GM21619 (cell line): ENCODE measurements at regions not wholly inside any gene's neighbourhood (a gene's known extent, or its start where the extent isn't known, plus 50 kb on each side); places are given as distances from the start of the nearest gene placed in this dataset.
A peak's percentile ranks its signal among the peaks of the same experiment; 100 is the strongest.

Source experiments
- ATAC-seq: cut with Tn5 transposase; IDR thresholded peaks from one replicate; pipeline ENCODE4 v1.9.1; 2021; ENCODE audit not compliant: unreplicated experiment

DNA sequence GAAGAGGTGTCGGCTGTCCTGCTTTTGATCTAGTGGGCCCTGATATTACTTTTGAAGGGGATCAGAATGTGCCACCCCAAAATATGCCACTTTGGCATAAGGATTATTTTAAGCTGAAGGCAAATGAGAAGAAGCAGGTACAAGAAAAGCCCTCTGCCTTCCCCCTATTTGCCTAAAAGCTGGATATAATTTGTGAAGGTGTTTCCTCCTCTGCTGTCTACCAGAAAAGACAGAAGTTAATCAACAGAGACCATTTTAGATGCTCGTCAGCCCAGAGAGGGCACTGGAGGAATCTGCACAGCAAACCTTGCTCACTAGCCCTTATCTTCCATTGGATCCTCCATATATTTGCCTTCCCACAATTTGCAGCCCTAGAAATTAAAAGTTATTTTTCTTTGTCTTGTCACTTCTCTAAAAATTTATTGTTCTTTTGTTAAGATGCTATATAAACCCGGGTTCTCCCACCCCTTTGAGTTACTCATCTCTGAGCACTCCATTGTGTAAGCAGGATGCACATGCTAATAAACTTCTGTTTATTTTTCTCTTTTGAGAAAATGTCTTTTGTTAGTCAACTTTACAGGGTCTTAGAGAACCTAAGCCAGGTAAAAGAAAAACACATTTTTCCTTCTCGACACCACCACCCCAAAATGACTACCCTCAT is 163.2 kb upstream of the SLC1A4 start:
- ATAC-seq: no peak

DNA sequence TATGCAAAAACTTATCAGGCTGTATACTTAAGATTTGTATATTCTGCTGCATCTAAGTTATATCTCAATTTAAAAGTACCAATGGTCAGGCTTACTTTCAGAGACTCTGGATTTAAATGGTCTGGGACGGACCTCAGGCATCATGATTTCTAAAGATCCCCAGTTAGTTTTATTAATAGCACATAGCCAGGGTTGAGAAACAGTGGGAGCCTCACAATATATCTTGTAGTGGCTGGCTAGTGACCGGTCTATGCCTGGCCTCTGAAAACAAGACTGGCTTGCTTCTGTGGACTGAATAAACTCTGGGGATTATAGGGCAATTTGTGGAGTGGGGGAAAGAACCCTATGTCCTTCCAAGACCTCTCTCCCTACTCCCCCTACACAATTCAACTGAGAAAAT is 162.5 kb upstream of the SLC1A4 start:
- no peak for ATAC-seq

DNA sequence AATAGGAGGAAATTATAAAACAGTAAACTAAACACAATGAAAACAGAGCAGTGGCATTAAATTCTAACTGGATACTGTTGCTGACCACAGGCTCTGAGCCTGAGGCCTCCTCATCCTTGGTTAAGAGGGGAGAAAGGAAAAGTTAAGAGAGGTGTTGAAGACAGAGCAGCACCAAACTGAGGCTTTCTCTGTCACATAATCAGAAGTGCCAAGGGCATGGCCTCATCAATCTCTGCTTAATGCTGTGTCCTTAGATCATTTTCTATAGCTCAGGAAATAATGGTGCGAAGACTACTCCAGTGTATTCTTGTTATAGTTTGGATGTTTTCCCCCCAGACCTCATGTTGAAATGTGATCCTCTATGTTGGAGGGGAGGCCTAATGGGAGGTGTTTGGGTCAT is 160.9 kb upstream of the SLC1A4 start:
- ATAC-seq: no peak

DNA sequence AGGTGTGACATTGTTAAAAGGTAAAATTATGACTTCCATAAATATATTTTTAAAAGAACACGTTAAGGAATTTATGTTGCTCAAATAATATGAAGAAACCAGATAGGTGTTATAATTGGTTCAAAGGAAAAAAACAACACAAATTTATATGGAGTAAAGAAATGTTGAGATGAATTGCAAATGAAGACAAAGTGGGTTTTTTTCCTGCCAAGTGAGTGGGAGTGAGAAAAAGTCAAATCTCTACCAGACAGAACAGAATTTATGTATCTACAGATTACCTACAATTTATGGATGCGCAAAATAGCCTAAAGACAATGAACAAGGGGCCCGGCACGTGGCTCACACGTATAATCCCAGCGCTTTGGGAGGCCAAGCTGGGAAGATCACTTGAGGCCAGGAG is 159.7 kb upstream of the SLC1A4 start:
- no peak for ATAC-seq

DNA sequence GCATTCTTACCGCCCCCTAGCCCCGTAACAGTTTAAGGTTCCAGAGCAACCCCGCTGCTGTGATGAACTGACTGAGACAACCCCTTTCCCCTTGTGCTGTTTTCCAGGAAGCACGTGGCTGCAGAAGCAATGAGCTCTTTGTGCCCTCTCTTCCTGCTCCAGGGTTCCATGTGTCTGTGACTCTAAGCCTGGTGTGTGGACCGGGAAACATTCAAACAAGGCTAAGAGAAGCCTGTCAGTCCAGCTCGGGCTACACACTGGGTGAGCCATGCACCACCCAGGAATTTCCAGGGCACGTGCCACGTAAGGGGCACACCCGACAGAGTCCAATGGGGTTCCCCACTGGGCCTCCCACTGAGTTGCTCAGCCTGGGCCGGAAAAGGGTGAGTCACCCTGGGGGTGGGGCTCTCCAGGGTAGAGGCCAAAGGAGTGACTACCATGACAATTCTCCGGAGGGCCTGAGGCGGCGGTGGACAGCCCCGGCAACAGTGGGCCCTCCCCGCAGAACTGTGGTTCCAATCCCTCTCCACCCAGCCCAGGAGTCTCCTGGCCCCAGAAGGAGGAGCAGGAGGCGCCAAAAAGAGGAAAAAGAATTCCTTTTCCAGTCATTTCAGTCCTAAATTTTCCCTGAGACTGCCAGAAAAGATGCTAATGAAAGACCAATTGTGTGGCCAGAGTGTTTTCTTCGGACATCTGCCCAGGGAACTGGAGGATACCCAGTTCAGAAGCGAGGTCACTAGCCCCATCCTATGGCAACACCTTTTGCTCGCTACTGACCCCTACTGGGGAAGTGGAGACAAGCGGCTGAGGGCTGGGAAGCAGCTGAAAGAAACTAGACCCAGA is 157.8 kb upstream of the SLC1A4 start:
- ATAC-seq: peak; percentile 92

DNA sequence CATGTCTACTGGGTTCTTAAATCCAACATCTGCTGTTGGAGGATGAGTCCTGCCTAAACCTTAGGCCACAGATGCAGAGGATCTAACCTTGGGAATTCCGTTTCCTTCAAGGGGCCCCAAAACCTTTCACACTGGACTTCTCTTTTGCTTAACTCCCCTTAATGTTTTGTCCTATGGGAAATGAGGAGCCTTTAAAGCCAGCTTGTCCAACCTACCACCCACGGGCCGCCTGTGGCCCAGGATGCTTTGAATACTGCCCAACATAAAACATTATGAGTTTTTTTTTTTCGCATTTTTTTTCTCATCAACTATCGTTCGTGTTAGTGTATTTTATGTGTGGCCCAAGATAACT is 157.2 kb upstream of the SLC1A4 start:
- no peak for ATAC-seq

DNA sequence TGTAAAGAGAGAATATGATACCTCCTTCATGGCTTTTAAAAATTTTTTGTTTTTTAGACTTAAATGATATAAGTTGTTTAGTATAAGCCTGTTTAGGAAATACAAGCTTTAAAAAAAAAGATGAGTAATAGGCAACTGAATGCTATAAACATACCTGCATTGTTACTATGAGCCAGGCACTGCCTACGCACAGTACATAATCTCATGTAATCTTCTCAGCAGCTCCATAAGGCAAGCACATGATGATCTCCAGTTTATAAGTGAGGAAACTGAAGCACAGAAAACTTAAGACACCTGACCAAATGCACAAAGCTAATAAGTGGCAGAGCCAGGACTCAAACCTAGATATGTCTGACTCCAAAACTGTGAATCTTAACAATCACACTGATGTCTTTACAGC is 156.3 kb upstream of the SLC1A4 start:
- ATAC-seq: no peak

DNA sequence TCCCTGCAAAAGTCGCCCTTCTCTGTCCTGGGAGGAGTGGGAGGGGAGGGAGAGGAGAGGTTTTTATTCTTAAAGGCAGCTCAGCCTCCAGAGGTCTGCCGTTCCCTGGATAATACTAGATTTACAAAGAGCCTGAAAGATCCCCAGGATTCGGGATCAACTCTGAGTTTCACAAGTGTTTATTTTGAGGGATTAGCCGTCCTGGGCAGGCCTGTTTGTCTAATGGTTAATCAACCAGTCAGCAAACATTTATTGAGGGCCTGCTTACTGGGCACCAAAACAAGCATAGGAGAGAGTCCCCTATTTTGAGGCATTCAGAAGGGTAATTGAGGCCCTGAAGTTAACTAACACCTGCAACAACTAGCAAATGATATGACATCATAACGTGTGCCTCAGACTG is 152.6 kb upstream of the SLC1A4 start:
- ATAC-seq: no peak

DNA sequence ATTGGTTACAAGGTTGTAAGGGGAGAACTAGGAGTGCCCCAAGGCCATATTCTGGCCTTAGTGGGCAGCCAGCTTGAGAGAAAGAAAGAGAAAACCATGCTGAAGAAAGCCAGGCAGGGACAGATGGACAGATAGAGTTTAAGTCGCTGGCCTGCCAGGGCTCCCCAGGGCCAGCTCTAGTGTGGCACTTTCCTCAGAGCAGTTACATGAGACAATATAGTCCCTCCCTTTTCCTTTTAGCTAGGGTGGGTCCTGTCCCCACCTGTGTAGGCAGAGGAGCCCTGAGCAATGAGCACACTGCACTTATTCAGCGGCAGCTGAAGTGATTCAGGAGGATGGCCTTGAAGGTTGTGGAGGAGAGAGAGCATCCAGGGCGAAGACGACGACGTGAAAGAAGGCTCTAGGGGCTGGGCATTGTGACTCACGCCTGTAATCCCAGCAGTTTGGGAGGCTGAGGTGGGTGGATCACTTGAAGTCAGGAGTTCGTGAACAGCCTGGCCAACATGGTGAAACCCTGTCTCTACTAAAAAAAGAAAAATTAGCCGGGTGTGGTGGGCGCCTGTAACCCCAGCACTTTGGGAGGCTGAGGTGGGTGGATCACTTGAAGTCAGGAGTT is 152.0 kb upstream of the SLC1A4 start:
- ATAC-seq: no peak

DNA sequence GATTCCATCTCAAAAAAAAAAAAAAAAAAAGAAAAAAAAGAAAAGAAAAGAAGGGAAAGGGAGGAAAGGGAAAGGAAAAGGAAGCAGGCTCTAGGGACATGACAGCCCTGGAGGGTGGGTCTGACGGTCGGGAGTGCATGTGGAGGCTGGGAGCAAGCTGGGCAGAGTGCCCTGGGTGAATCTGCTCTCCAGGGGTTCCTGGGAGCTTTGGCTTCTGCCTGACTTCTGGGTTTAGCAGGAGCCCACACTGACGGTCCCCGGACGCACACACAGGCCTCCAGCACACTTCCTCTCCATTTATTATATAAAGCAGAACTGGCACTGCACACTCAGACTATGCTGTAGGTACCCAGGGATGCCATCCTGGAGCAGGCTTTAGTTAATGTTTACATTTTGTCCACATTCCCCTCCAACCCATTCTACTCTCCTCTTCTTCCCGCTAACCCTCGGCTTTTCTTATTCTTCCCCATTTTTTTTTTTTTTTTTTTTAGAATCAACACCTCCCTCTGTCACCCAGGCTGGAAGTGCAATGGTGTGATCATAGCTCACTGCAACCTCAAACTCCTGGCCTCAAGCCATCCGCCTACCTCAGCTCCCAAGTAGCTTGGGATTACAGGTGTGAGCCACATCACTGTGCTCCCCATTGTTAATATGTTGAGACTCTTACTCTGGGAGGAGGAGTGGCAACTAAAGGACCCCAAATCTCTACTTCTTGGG is 151.1 kb upstream of the SLC1A4 start:
- no peak for ATAC-seq

DNA sequence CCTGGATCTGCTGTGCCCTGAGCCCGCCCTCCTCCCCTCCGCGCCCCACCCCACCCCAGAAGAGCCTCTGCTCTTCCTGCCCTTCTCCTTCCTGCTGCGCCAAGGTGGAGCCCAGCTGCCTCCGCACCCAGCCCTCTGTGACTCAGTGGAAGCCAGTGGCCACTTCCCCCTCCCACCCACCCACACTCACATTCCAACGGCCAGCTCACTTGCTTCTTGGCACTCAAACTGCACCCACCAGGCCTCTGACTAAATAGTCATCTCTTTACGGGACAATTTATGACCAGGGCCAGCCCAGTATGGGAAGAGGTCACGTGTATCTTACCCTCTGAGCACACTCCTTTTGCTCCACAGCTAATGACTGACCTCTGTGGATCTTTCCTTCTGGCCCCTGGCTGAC is 150.4 kb upstream of the SLC1A4 start:
- ATAC-seq: no peak

DNA sequence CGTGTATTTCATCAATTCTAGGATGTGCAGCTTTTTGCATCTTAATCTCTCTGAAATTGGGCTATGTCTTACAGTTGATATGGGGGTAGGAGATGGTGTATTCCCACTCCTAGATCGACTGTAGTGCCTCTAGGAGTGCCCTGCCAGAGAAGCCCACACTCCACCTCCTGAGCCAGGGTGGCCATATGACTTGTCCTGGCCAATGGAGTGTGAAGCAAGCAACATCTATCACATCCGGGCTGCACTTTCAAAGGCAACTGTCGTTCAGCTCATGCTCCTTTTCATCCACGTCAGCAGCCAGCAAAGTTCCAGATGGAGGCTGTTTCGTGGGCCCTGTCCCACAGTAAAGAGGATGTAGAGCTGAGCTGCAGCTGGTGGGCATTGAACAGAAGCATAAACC is 149.4 kb upstream of the SLC1A4 start:
- peak; percentile 82 for ATAC-seq

DNA sequence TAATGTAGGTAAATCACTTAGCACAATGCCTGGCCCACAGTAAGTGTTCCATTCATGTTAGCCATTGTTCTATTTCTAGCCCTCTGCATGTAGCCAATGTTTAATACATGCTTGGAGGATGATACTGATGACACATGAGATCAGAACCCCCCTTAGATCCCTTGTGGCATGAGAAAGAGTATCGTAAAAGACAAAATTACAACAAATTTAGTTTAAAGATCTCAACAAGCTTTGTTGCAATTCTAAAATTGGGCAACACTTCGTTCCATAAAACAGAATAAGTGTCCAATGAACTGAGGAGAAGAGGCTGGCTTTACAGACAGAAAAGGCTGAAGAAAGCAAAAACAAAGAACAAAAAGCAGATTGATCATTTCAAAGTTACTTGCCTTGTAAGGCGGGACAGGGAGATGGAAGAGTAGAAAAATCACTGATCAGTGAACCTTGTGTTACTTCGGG is 148.7 kb upstream of the SLC1A4 start:
- ATAC-seq: peak; percentile 12

DNA sequence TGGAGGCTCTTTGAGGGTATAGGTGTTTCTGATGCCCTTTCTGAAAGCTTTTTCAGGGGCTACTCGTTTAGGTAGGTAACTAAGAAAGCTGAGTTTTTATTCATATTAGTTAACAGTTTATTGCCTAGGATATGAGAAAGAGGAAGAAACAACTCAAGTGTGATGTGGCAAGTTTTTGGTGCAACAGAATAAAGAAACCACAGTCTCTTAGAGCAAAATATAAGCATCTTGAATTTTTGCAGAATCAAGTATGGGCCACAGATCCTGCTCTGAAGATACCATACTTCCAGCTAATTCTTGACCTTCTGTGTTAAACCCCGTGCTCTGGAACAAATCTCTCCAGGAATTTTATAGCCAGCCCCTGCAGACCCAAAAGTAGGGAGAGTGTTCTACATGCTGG is 147.7 kb upstream of the SLC1A4 start:
- no peak for ATAC-seq

DNA sequence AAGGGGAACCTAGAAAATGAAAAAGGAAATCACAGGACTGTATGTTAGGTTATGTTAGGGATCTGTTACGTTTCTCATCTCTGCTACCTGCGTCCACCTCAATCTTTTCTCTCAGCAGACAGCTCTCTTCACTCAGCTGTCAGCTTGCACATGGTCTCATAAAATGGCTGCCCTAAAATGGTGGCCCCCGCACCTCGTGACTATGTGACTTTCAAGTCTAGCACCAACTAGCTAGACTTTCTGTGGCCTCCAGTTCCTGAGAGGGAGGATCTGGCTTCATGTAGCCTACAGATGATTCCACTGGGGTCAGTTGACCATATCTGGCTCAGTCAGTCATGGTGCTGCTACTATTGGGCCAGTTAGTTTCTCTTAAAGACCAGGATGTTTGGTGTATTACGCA is 147.2 kb upstream of the SLC1A4 start:
- ATAC-seq: no peak

DNA sequence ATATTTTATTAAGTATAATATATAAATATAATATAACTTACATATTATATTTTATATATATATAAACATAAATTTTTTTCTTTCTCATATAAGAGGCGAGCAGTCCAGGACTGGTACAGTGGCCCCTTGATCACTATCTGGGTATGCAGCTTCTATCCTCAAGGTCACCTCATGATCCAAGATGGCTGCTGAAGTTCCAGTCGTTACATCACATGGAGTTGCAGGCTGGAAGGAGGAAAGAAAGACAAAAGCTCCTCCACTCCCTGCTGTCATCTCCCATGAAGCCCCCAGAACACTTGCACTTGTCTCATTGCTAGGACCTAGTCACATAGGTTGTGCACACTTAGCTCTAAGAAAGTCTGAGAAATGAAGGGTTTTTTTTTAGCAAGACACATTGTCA is 145.1 kb upstream of the SLC1A4 start:
- ATAC-seq: no peak

DNA sequence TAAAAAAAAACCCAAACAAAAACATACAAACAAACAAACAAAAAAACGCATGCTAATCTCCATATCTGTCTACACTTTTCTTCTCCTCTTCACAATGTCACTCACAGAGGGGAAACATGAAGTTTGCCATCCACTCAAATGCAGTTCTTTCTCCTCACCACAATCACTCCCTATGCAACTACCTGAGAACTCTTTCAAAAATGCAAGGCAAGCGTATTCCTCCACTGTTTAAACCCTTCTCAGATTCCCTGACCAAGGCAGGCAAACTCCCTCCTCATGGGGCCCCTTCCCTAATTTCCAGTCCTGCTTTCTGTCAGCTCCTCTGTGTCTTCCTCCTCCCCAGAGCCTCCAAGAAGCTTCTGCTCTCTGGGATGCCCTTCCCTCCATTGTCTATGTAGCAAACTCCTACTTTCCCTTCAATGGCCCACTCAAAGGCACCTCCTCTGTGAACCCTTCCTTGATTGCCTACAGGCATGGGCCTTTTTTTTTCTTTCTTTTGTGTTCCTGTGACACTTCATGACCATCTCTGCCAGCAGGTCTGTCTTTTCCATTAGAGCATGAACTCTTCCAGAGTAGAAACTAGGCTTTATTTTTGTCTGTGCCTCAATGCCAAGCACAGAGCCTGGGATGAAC is 143.8 kb upstream of the SLC1A4 start:
- ATAC-seq: no peak

DNA sequence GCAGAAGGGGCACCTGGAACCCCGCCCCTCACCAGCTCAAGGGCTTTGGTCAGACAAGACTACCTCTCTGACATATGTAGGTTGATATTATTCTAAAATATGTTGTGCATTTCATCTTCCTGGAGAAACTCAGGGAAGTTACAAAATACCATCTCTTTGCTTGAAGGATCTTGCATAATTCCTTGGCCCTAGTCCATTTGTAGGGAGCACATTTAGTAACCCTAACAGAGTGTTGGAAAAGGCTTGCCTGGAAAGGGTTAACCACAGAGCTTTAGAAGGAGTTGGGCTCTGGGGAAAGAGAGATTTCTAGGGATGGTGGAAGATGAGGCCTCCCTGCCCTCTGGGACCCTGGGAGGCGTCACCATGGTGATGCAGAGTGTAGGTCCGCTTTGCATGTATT is 143.0 kb upstream of the SLC1A4 start:
- ATAC-seq: no peak

DNA sequence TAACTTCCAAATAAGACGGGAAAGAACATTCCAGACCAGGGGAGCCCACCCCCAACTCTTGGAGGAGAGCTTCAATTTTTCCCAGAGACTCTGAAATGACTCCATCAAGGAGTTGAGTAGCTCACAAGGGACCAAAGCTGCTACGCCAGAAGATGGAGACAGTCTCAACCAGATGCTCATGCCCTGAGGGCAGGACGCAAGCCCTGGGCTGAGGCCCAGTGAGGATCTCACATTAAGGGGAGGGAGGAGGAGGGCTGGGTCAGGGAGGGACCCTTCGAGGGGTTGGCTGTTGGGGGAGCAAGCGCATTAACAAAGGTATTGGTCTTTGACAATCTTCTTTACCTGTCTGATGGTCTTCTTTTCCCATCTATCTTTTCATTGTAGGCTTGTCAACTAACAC is 141.3 kb upstream of the SLC1A4 start:
- no peak for ATAC-seq

DNA sequence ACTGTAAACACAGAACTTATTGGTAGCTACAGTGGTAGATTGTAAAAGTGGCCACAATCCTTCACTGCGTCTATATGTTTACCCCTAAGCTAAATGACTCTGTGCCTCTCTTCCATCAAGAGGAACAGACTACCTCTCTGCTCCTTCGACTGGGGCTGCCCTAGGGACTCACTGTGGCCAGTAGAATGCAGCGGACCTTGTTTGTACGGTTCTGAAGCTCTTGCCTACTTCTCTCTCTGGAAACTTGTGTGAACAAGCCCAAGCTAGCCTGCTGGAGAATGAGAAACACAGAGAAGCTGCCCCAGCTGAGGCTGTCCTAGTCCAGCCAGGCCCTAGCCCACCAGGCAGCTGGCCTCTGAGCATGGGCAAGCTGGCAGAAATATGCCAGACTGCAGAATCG is 140.8 kb upstream of the SLC1A4 start:
- no peak for ATAC-seq

DNA sequence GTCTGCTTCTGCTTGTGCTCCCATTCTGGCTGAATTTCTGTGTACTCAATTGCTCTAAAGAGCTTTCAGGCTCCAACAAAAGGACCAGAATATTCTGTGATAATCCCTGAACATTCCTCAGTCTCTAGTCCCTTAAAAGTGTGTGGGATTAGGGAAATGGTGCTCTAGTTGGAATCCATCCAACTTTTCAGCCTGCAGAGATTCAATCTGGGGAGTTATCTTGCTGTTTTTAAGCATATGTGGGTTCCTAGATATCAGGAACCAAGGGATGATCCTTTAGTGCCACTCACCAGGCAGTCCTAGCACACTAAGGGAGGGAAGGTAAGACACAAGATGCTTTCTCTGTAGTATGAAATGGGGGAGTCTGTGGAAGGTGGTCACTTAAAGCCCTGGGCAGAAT is 140.3 kb upstream of the SLC1A4 start:
- no peak for ATAC-seq
